ENCODE measurements at regions not wholly inside any gene's neighbourhood (a gene's known extent, or its start where the extent isn't known, plus 50 kb on each side); places are given as distances from the start of the nearest gene placed in this dataset.

DNA sequence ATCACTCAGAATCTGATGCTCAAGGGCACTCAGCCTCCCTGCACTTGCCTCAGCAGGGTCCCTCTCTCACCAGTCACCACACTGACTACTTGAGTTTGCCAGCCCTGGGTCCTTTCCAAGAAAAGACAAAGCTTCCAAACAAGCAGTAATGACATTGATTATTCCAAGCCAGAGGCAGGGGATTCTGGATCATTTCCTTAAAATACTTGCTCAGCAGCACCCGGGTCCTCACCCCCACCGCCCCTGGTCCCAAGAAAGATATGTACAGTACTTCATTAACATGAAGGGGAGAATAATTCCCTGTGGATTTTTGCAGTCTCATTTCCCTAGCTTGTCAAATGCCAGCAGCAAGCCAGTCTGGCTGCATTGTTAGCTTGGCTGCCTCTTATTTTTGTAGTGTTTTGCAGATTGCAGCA, 83.2 kb upstream of the GNAO1 start:
- Histone ChIP-seq H3K36me3 (ENCODE audit: low read depth) (no peaks in the 10 kb centered on the region), H3K4me3 (no peak overlapping the region), H3K4me1 (ENCODE audit: low read depth) (no peaks in the 10 kb centered on the region), H3K9me3 (no peaks in the 10 kb centered on the region)
- no peak for ATAC-seq
- no peak for DNase-seq
- TF ChIP-seq, protein P1, sequence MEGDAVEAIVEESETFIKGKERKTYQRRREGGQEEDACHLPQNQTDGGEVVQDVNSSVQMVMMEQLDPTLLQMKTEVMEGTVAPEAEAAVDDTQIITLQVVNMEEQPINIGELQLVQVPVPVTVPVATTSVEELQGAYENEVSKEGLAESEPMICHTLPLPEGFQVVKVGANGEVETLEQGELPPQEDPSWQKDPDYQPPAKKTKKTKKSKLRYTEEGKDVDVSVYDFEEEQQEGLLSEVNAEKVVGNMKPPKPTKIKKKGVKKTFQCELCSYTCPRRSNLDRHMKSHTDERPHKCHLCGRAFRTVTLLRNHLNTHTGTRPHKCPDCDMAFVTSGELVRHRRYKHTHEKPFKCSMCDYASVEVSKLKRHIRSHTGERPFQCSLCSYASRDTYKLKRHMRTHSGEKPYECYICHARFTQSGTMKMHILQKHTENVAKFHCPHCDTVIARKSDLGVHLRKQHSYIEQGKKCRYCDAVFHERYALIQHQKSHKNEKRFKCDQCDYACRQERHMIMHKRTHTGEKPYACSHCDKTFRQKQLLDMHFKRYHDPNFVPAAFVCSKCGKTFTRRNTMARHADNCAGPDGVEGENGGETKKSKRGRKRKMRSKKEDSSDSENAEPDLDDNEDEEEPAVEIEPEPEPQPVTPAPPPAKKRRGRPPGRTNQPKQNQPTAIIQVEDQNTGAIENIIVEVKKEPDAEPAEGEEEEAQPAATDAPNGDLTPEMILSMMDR (IDR thresholded peaks at IDR 0.05) = no peak
- intact Hi-C loops (cut with DNase I, micrococcal nuclease) = no loop called here

DNA sequence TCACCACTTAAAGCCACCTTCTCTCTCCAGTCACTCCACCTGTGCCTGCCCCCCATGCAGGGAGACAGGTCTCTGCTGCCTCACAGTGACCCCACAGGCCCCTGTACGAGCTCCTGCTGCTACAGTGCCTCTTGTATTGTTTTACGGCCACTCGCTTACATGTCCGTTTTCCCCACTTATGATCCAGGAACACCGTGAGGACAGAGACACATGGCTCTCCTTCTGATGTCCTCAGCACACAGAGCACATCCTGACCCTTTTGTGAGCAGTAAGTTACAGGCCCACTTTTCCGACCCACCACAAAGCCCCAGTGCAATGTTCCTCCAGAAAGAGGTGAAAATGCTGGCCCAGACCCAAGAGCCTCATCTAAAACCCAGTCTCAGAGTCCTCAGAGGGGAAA, 84.8 kb upstream of the GNAO1 start:
- DNase-seq (no peak), ATAC-seq (no peak)
- intact Hi-C loops (cut with DNase I, micrococcal nuclease) = no loop called here
- H3K4me1 ChIP-seq (ENCODE audit: low read depth) = no peaks in the 10 kb centered on the region
- TF ChIP-seq, protein P1 (IDR thresholded peaks at IDR 0.05) = no peak
- no peak overlapping the region for H3K4me3 ChIP-seq
- no peaks in the 10 kb centered on the region for H3K9me3 ChIP-seq
- H3K36me3 ChIP-seq (ENCODE audit: low read depth) = no peaks in the 10 kb centered on the region

DNA sequence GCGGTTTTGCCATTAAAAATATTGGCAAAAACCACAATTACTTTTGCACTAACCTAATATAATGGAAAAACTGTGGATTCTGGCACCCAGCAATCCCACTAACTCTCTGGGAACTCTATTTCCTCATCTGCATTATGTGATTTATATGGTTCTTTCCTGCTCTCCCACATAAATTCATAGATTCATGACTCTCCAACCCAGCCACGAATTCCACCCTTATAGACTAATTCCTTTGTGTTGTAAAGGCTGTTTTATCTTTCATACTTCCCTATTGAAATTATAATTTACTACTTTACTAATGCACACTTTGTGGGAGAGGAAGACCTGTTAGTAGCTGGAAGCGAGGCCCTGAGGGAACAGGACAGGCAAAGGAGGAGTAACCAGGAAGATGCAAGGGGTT, 88.4 kb upstream of the GNAO1 start:
- no peak for ATAC-seq
- H3K4me3 ChIP-seq = no peak overlapping the region
- intact Hi-C loops (cut with DNase I, micrococcal nuclease) = no loop called here
- no peaks in the 10 kb centered on the region for H3K4me1 ChIP-seq (ENCODE audit: low read depth)
- TF ChIP-seq, protein P1 (IDR thresholded peaks at IDR 0.05) = no peak
- H3K9me3 ChIP-seq = no peaks in the 10 kb centered on the region
- no peak for DNase-seq
- no peaks in the 10 kb centered on the region for H3K36me3 ChIP-seq (ENCODE audit: low read depth)

DNA sequence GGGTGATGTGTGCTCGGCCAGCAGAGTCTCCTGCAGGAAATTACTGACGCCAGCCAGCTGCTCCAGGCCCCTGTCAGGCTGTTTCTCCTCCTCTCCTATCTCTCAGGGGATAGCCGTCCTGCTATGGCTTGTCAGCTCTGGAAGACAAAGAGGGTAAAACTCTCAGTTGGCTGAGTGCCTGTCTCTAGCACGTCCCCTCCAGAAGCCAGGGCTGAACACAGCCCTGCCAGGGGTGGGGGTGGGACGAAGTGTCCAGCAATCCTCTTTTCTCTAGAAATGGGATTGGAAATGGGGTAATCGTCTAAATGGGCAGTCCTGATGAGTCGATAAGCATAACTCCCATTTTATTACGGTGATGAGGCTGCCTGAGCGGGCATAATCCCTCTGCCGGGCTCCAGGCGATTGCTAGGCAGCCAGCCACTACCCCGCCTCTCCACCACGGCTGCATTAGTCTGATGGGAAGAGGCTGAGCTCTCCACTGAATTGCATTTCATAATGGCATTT, 89.1 kb upstream of the GNAO1 start:
- ATAC-seq = peak; percentile 36
- Histone ChIP-seq H3K4me1 (ENCODE audit: low read depth) (no peaks in the 10 kb centered on the region), H3K36me3 (ENCODE audit: low read depth) (no peaks in the 10 kb centered on the region), H3K4me3 (no peak overlapping the region), H3K9me3 (no peaks in the 10 kb centered on the region)
- peak; percentile 9 to 62 (median 21) for DNase-seq
- intact Hi-C loops (cut with DNase I, micrococcal nuclease) = no loop called here
- TF ChIP-seq, protein P1 (IDR thresholded peaks at IDR 0.05) = no peak

DNA sequence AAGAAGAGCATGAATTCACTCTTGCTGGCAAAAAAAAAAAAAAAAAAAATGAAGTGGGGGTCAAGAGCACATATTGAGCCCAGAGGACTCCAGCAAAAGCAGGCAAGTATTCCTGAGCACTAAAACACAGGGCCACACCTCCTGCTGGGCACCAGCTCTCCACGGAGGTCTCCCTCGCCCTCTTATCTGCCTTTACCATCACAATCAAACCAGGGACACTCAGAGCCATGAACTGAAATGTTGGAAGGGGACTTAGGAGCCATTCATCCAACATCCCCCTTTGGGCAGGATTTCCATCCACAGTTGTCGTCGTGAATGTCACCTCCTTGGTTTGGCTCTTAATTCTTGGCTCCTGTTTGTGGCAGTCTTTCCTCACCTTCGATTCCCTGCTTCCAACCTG, 89.8 kb upstream of the GNAO1 start:
- no peaks in the 10 kb centered on the region for H3K9me3 ChIP-seq
- TF ChIP-seq, protein P1 (IDR thresholded peaks at IDR 0.05) = no peak
- ATAC-seq = no peak

DNA sequence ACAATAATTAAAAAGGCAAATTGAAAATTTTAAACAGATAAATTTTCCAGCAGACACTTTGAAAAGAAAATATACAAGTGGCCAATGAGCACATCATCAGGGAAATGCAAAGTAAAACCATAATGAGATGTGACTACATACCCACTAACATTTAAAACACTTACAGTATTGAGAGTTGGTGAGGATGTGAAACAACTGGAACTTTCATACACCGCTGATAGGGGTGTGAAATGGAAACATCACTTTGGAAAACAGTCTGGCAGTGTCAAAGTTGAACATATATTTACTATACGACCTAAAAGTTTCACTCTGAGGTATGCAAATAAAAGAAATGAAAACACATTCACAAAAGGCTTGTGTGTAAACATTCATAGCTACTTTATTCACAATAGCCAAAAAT, 94.0 kb upstream of the GNAO1 start:
- no peaks in the 10 kb centered on the region for H3K9me3 ChIP-seq
- TF ChIP-seq, protein P1 (IDR thresholded peaks at IDR 0.05) = no peak
- DNase-seq (no peak), ATAC-seq (no peak)
- intact Hi-C loops (cut with DNase I, micrococcal nuclease) = no loop called here
- H3K36me3 ChIP-seq (ENCODE audit: low read depth) = no peaks in the 10 kb centered on the region
- H3K4me3 ChIP-seq = no peak overlapping the region
- H3K4me1 ChIP-seq (ENCODE audit: low read depth) = no peaks in the 10 kb centered on the region

More for the DNA sequence above, 89.8 kb upstream of the GNAO1 start:
- H3K4me3 ChIP-seq = no peak overlapping the region
- no peaks in the 10 kb centered on the region for H3K4me1 ChIP-seq (ENCODE audit: low read depth)
- DNase-seq = no peak
- no peaks in the 10 kb centered on the region for H3K36me3 ChIP-seq (ENCODE audit: low read depth)
- intact Hi-C loops (cut with DNase I, micrococcal nuclease) = no loop called here
